HG03280 (cell line): ENCODE measurements at regions not wholly inside any gene's neighbourhood (a gene's known extent, or its start where the extent isn't known, plus 50 kb on each side); places are given as distances from the start of the nearest gene placed in this dataset.
A peak's percentile ranks its signal among the peaks of the same experiment; 100 is the strongest.

Experiments
- ATAC-seq: cut with Tn5 transposase; IDR thresholded peaks from one replicate; pipeline ENCODE4 v1.9.1; 2021; ENCODE audit warnings: mild to moderate bottlenecking, moderate library complexity; ENCODE audit not compliant: unreplicated experiment

DNA sequence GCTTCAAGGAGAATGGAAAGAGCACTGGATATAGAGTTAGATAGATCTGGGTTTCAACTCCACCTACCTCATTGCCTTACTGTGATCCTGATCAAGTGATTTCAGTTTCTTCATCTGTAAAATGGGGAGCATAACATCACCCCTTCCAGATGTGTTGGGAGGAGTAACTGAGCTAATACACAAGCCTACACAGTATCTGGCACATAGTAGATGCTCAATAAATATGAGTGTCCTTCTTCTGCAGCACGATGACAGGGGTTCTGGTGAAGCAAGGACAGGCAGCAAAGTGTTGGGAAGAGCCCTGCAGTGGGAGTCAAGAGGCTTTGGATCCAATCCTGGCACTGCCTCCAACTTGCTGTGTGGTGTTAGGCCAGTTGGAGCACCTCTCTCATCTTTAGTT, 270.0 kb downstream of the UACA start:
- no peak for ATAC-seq

DNA sequence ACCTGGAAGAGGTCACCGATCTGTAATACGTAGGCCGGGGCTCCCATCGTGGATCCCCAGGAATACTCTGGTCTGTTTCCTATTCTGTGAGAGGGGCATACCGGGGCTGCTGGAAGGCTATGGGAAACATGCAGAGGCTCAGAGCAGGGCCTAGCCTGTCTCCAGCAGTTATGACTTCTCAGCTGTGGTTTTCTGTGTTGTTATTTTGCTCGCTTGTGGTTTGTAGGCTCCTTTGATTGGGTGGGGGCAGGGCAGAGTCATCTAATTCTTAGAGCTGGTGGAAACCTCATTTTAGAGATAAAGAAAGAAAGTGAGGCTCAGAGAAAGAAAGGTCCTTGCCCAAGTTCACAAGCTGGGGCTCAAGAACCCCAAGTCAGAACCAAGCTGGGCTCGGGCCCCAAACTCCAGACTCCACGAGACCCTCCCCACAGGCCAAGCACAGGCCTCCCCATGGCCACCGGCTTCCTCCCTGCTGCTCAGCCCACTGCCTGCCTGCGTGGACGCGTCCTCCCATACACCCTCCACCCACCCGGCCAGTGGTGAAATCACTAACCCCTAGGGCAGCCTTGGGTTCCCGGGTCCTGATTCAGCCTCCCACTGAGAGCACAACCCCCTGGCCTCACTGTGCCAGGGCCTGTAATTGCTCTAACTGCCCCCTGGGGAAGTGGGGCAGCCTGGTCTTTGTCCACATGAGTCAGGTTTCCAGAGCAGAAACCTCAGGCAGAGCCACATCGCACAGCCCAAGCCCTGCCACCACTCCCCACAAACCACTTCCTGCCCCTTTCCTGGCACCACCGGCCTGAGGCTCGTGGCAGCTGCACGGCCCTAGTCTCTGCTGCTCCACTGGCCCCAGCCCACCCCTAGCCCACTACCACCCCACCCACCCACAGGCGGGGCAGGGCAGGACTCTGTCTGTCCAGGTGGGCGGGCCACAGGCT, 270.8 kb downstream of the UACA start:
- peak; percentile 38 for ATAC-seq

DNA sequence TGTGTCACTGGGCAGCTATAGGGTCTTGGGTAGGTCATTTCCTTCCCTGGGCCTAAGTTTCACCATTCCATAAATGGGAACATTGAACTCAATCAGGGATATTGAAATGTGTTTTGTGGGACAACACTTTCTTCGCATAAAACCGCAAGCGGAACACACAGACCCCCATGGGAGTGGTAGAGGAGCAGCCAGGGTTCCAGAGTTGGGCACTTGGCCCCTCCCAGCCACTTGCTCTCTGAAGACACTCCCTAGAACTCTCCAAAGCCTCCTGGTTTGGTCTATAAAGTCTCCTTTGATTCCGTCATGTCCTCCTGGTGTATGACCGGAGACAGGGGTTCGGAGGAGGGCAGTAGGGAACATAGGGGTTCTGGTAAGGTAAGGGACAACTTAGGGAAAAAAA, 271.7 kb downstream of the UACA start:
- ATAC-seq, result no peak

DNA sequence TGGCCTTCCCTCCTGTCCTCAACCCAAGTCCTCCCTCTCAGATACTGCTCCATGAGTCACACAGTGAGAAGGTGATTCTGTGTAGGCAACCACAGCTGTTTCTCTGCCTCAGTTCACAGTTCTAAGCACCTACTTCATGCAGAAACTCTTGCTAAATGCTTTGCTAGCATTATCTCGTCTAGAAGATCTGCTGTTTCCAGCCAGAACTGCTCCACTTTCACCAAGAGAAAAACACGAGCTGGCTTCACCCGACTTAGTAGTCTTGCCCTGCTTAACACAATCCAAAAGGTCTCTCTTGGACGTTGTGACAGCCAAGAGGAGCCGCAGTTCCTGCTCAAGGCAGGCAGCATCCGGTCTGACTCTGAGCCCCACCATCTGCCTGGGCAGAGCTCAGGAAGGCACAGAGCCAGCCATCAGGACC, 272.1 kb downstream of the UACA start:
- no peak for ATAC-seq

DNA sequence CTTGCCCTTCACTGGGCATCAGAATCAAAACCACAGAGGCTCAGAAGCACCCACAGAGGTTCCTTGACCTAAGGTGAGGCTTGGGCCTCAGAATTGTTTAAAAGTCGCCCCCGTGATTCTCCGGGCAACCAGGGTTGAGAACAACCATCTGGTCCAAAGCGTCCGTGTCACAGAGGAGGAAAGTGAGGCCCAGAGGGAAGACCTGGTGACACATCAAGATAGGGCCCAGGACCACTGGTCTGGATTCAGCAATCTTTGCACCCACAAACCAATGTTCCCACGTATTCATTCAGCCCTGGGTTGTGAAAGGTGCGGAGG, 272.6 kb downstream of the UACA start:
- ATAC-seq, result no peak

DNA sequence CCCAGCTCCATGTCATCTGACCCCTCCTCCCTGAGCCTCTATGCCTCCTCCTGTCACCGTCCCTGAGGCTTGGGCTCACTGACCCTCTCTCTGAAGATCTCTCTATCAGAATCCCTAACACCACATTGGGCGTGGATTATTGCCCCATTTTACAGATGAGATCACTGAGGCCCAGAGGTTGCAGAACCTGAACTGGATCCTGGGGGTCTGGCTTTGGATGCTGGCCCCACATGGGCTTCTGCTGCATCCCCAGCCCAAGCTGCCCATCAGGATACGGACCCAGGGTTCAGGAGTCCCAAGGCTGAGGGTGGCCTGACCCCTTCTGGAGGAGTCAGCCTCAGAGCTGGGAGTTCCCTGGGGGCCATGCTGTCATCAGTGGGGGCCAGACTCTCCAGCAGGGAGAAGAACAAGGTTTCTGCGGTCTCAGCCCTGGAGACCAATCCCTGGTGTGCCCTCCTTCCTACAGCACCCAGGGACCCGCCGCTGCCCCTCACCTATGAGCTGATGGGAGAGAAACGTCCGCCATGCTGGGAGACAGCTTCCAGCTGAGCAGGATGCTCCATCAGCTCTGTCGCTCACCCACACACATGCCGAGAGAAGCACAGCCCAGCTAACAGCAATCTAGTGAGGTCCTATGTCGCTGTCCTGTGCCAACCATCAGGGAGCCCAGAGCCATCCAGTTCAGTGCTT, 273.1 kb downstream of the UACA start:
- no peak for ATAC-seq

DNA sequence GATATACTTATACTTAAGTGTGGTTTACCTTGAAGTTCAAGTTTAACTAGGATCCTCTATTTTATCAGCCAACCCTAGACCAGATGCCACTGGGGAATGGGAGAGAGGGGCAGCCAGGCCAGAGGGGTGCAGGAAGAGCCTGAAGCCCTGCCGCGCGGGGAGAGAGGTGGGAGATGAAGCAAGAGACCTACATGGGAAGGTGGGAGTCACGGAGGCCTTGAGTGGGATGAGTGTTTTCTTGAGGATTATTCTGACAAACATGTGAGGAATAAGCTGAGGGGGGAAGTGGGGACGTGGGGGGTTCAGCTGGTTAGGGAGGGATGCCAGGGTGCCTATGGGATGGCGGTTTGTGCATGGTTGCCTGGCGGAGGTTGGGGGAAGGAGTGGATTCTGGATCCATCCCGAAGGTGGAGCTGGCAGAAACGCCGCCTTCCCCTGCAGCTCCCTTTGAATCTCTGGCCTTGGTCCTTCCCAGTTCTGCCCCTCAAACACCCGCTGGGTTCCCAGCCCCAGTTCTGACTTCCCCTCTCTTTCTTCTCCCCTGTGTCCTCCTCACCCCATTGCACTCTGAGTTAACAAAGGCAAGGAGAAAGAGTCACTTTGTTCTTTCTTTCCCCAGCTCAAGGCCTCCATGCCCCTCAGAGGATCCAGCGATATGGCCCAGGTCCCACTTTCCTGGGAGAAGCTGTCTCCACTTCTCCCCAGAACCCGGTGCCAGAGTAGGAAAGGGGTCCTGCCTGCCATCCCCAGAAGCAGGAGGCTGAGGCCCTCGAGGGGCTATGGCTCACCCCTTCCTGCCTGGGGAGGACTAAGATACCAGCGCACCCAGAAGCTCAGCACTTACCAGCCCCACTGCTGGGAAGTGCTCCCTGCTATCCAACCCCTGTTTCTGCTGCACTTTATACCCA, 274.2 kb downstream of the UACA start:
- ATAC-seq, result no peak

DNA sequence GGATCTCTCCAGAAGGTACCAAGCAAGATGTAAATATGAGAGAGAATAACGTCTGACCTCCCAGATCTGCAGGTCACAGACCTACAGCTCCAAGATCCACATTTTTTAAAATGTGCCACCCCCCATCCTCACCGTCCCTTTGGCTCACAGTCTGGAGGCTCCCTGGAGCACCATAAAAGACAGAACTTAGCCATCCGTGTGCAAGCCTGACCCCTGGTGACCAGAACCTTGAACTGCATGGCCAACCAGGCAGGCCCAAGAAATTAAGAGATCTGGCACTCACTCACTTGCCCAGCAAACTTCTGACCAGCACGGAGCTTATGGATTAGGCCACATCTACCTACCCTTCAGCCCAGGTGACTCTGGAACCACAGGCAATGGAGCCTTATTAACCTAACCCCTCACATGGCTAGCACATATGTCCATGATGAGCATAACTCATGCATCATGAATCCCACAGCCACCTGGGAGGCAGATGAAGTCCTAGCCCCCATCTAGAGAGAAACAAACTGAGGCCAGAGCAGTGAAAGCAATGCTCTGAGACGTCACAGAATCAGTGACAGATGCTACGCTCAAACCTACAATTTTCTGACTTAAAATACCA, 275.3 kb downstream of the UACA start:
- no peak for ATAC-seq

DNA sequence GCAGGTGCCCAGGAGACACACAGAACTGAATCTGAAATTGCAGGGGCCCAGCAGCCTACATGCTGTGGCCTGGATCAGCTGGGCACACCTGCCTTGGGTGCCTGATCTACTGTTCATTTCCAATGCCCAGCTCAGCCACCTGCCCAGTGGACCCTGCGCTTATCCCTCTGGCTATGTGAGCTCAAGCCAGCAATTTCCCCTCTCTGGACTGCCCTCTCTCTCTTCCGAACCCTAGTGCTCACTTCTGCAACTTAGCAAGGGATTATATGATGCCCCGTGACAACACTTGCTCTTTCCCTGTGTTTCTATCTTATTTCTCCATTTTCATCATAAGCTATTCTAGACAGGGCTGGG, 276.0 kb downstream of the UACA start:
- ATAC-seq, result no peak

DNA sequence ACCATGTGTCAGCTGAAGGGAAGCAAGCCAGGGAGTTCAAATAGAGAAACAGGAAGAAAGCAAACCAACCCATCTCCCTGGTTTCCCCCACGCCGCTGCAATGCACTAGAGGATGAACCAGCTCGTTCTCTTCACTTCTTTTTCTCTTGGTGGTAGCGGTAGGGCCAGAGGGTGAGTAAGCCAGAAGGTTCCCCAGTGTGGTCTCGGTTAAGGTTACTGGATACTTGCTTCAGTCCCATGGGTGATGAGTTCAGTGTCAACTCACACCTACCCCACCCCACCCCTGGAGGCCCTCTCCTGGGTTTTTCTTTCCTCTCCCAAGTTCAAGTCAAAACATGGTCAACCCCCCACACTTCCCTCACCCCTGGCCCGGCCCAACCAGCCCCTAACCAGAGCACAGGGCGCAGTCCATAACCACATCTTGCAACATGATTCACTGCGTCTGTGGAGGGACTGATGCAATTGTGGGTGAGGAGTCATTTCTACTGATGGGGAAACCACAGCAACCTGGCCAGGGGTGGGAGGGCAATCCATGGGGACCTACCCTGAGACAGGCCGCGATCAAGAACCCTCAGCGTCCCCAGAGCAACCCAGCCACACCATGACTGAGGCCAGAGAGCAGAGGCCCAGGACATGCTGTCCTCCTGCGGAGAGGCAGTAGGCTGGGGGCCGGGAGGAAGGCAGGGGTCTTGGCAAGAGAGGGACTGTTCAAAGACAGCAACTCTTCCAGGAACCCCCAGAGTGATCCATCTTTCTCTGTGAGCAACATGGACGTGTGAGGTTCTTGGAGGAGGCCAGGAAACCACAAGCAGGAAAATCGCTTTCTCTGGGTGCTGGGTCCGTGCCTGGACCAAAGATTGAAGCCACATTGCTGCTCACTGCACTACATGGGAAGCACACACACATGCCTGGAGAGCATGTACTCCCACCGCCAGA, 276.6 kb downstream of the UACA start:
- peak; percentile 61 for ATAC-seq

DNA sequence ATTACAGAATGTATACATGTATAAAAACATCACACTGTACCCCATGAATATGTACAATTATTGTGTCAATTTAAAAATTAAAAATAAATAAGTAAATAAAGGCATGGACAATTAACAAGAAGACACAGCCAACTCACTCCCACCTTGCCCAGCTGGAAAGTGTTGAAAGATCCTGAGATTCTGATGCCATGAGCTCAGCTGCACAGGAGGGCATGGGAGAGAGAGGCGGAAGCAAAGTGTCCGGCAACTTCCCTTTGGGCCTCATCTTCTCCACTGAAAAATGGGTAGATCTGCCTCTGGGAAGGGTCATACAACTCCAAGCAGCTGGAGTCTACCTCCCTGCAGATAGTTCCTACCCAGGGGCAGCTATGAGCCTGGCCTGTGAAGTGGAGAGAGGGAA, 277.3 kb downstream of the UACA start:
- ATAC-seq, result no peak

DNA sequence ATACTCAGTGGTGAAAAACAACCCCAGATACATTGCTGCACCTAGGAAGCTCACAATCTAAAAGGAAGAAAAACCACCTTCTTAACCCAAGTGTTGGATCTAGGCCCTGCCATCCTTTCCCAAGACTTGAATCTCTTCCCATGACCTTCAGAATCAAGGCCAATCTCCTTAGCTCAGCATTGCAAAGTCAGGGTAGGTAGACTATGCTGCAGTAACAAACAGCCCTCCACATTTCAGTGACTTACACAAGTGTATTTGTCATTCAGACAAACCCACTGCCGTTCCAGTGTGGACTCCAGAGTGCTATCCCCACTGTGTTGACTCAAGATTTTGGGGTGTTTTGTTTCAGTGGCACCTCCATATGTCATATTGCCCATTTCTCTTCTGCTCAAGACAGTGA, 278.4 kb downstream of the UACA start:
- no peak for ATAC-seq

DNA sequence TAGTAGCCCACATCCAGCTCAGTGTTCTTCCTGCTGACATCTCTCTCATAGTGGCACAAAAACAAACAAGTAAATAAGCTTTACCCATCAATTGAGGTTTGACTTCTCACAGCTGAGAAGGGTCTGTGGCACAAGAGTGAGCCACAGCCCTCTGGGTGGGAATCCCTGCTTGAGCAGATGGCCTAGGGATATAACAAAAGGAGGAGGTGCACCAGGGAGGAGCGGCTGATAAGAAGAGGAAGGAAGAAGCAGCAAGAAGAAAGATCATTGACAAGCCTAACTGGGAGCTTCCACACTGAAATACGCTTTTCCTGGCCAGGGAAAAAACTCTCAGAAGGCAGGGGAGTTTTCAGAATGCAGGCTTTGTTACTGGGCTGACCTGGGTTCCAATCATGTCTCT, 279.8 kb downstream of the UACA start:
- ATAC-seq, result no peak

DNA sequence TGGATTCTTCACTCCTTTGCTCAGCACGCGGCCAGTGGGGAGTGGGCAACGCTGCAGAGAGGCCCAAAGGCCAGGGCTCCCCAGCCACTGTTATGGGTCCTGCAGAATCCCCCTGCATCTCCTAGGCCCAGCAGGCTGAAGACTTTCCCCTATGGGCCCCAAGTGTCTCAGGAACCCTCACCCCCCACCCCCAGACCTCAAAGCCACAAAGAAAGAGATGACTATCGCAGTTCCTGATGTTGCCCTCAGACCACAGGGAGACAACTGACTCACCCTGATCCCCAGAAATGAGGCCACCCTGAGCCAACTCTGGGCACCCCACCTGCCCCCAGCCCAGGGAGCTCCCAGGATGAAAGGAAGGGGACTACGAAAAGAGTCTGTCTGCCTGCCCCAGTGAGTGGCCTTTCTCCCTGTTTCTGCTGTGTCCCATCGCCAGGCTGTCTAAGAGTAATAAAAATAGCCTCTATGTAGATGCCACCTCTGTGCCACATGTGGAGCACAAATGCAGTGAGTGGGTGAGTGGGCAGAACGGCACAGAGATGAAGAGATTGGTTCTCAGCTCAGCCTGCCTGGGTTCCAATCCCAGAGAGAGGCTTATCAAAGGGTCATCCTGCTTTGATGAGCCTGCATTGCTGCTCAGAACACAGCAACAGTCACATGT, 283.0 kb downstream of the UACA start:
- no peak for ATAC-seq

DNA sequence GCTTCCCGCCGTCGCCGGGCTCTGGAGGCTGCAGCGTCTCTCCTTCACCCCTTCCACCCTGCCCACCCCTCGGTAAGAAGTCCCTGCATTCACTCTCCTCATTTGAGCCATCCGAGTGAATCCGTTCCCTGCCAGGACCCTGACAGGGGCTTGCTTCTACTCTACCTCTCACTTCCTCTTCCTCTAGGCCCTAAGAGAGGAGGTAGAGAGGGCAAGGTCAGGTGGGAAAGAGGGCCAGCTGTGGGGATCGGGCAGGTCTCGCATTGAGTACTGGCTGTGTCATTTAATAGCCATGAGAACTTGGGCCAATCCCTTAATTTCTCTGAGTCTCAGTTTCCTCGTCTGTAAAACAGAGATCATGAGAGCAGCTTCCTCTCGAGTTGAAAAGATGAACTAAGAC, 283.6 kb downstream of the UACA start:
- ATAC-seq, result no peak

DNA sequence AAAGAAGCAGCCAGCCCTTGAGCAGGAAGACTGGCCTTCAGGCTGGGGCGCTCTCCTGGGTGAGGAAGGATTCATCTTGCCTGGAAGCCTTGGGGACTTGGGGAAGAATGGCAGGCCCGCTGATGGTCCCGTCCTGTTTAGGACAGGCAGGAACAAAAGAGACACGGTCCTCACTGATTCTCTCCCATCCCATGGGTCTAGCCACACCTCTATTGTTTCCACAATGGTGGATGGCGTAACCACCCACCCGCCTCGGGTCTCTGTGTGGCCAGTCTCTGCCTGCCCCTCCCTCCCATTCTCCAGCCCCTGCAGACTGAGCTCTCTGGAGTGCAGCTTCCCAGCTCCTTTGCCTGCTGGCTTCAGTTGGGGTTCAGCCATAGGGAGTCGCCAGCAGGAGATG, 284.3 kb downstream of the UACA start:
- no peak for ATAC-seq

DNA sequence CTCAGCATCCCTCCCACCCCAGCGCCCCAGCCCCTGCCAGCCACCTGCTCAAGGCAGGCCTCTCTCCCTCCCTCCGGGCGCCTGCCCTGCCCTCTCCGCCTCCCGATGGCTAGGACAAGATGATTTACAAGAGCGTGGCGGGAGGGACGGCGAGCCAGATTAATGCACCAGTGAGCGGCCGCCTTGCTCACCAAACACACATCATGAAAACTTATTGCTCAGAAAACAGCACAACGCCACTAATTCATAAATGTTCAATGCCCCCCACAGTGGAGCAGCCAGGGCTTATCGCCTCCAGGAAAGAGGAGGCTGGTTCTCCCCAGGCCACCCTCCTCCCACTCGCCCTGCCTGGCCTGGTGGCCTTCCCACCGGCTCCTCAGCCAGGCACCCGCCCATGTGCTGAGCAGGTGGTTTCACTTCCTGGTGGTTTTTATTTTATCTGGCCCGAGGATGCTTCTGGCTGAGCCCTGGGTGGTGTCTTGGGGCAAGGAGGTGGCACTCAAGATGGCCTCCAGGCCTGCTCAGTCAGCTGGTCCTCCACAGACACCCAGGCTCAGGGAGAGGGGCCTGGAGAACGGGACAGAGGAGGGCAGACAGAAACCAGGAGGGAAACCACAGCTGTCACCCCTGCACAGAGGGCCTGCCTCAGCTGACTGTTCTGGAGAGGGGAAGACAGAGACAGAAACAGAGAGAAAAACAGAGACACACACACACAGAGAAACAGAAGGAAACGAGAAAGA, 284.9 kb downstream of the UACA start:
- ATAC-seq, result peak; percentile 50

DNA sequence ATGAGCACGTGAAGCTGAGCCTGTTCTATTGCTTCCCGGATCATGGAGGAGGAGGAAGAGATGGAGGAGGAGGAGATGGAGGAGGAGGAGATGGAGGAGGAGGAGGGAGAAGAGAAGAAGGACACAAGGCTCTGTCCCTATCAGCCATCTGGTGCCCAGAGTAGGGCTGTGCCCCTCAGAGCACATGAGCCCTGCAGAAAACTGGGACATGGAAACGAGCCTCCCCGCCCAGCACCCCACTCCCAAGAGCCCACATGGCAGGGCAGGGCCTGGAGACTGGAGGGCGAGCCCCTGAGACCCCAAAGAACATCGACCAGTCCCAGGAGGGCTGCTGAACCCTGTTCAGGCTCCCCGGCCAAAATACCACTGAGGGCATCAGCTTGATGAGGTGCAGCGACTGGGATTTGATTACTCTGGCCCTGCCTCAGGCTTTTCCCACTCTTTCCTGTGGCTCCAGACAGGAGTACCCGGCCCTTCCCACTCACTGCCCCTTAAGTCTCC, 285.6 kb downstream of the UACA start:
- no peak for ATAC-seq

DNA sequence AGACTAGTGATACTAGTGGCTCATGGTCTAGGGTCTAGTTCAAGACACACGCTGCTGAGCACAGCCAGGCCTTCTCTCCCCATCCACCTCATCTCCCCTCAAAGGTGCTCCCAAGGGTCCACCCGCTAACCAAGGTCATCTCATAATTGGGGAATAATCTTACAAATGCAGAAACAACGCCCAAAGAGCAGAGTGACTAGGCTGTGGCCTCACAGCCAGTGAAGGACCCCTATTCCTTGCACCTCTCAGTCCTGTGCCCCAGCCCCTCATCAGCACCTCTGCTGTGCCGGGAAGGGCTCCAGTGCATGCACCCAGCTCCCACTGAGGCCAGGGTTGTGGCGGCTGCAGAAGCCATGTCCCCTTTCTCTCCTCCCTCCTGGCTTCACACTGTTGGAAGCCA, 286.9 kb downstream of the UACA start:
- no peak for ATAC-seq
